Natural killer cell (primary cell): ENCODE measurements at regions not wholly inside any gene's neighbourhood (a gene's known extent, or its start where the extent isn't known, plus 50 kb on each side); places are given as distances from the start of the nearest gene placed in this dataset.

Experiments used
- ATAC-seq, 3 donors: fragments of 150-1000 bp in 2 of 3; fragments of 200-7000 bp in 1 of 3; cut with Tn5 transposase; 1 replicate in 1 of 3; 2 replicates in 2 of 3; pipeline ENCODE4 v1.10.0; 2021; ENCODE audit warnings: mild to moderate bottlenecking in 2 of 3, moderate library complexity in 2 of 3
- DNase-seq, 2 donors: peaks; one replicate each; pipeline versions ENCODE4 v3.0.0 to v3.0.0-alpha.2; 2013 to 2021; ENCODE audit warnings: mixed read lengths in 1 of 2
- H3K27ac ChIP-seq: one replicate; pipeline ENCODE4 v1.5.1; 2013; ENCODE audit warnings: mild to moderate bottlenecking, low read length
- H3K27me3 ChIP-seq: one replicate; pipeline ENCODE4 v1.6.1; 2013; ENCODE audit warnings: low read length; ENCODE audit not compliant: control insufficient read depth, insufficient read depth
- H3K36me3 ChIP-seq: one replicate; pipeline ENCODE4 v1.6.1; 2013; ENCODE audit warnings: low read length; ENCODE audit not compliant: control insufficient read depth, insufficient read depth
- H3K4me1 ChIP-seq: one replicate; pipeline ENCODE4 v1.6.1; 2013; ENCODE audit warnings: low read length; ENCODE audit not compliant: control insufficient read depth, insufficient read depth
- H3K4me3 ChIP-seq: one replicate; pipeline ENCODE4 v1.5.1; 2013; ENCODE audit warnings: low read length
- H3K9me3 ChIP-seq: one replicate; pipeline ENCODE4 v1.6.1; 2013; ENCODE audit warnings: low read length; ENCODE audit not compliant: control insufficient read depth, insufficient read depth
- H3K27ac Mint-ChIP-seq, 2 donors: one replicate each; pipeline ENCODE4 v1.8.0; 2022; ENCODE audit warnings: mild to moderate bottlenecking in 2 of 2, mixed read lengths in 2 of 2, moderate library complexity in 1 of 2
- H3K27me3 Mint-ChIP-seq, 2 donors: one replicate each; pipeline ENCODE4 v1.8.0; 2022; ENCODE audit warnings: low read depth in 2 of 2, mixed read lengths in 2 of 2
- H3K36me3 Mint-ChIP-seq: one replicate; pipeline ENCODE4 v1.8.0; 2022; ENCODE audit warnings: mixed read lengths
- H3K4me1 Mint-ChIP-seq, 2 donors: one replicate each; pipeline ENCODE4 v1.8.0; 2022; ENCODE audit warnings: mixed read lengths in 2 of 2
- H3K4me3 Mint-ChIP-seq: one replicate; pipeline ENCODE4 v1.8.0; 2022; ENCODE audit warnings: mild to moderate bottlenecking, moderate library complexity, mixed read lengths
- H3K9me3 Mint-ChIP-seq, 2 donors: one replicate each; pipeline ENCODE4 v1.8.0; 2022; ENCODE audit warnings: mixed read lengths in 2 of 2
- CTCF ChIP-seq: fragments of 200-600 bp; IDR thresholded peaks from one replicate; pipeline ENCODE4 v1.8.0; 2022; ENCODE audit warnings: antibody characterized with exemption
- WGBS: methylation state at CpG from one replicate; pipeline ENCODE4 v1.1.7; 2013; ENCODE audit warnings: missing lambda C conversion rate; ENCODE audit not compliant: insufficient coverage; 5-methylcytosine and 5-hydroxymethylcytosine counted together
- intact Hi-C: fragments of 100-400 bp; cut with micrococcal nuclease; formaldehyde crosslinking; loops from one replicate; pipeline ENCODE4 v1.14.2; 2022

GRCh38 chr15:94131875-94132274 lies 99.5 kb upstream of the MCTP2 start:
- Histone ChIP-seq H3K4me1 (no peaks in the 10 kb centered on the region), H3K36me3 (no peaks in the 10 kb centered on the region), H3K4me3 (no peak overlapping the region), H3K9me3 (no peaks in the 10 kb centered on the region), H3K27ac (no peak overlapping the region), H3K27me3 (peaks cover 10% of the 10 kb centered on the region)
- Mint-ChIP-seq H3K4me1 (no peaks in the 10 kb centered on the region), H3K4me3 (no peak overlapping the region), H3K9me3 (no peaks in the 10 kb centered on the region), H3K27me3 (peaks cover 28 to 68% of the 10 kb centered on the region in 2 donors), H3K36me3 (no peaks in the 10 kb centered on the region), H3K27ac (no peak overlapping the region)
- intact Hi-C loops: no loop called here
- ATAC-seq: no peak
- DNase-seq: no peak
- no peak for TF ChIP-seq CTCF

- intact Hi-C loops: no loop called here
- H3K9me3 Mint-ChIP-seq: no peaks in the 10 kb centered on the region
- no peak overlapping the region for H3K27ac Mint-ChIP-seq
- no peak for DNase-seq
- no peak overlapping the region for H3K27ac ChIP-seq
- H3K4me1 ChIP-seq: no peaks in the 10 kb centered on the region
- 90% methylated on average over 3 of the region's 4 CpGs for WGBS
- no peaks in the 10 kb centered on the region for H3K9me3 ChIP-seq
- H3K4me3 ChIP-seq: no peak overlapping the region
- no peak for ATAC-seq
- H3K4me3 Mint-ChIP-seq: no peak overlapping the region
- H3K36me3 Mint-ChIP-seq: no peaks in the 10 kb centered on the region
- H3K36me3 ChIP-seq: no peaks in the 10 kb centered on the region
- peaks cover 21 to 57% of the 10 kb centered on the region in 2 donors for H3K27me3 Mint-ChIP-seq
- H3K4me1 Mint-ChIP-seq: no peaks in the 10 kb centered on the region
- peaks cover 10% of the 10 kb centered on the region for H3K27me3 ChIP-seq
- no peak for TF ChIP-seq CTCF
These were observed 100.9 kb upstream of the MCTP2 start for GRCh38 chr15:94130504-94130903.

- no peaks in the 10 kb centered on the region for H3K9me3 Mint-ChIP-seq
- WGBS: 92% methylated on average over 3 of the region's 3 CpGs
- no peaks in the 10 kb centered on the region for H3K36me3 Mint-ChIP-seq
- Histone ChIP-seq H3K9me3 (no peaks in the 10 kb centered on the region), H3K4me1 (no peaks in the 10 kb centered on the region), H3K27ac (no peak overlapping the region), H3K36me3 (no peaks in the 10 kb centered on the region), H3K4me3 (no peak overlapping the region), H3K27me3 (peaks cover 4% of the 10 kb centered on the region)
- ATAC-seq: no peak
- no peak for TF ChIP-seq CTCF
- intact Hi-C loops: no loop called here
- H3K4me1 Mint-ChIP-seq: no peaks in the 10 kb centered on the region
- no peak overlapping the region for H3K4me3 Mint-ChIP-seq
- DNase-seq: no peak
- H3K27me3 Mint-ChIP-seq: peaks cover 9 to 30% of the 10 kb centered on the region in 2 donors
- H3K27ac Mint-ChIP-seq: no peak overlapping the region
These were observed 104.4 kb upstream of the MCTP2 start for GRCh38 chr15:94127006-94127405.

- no peak for TF ChIP-seq CTCF
- no peaks in the 10 kb centered on the region for H3K27me3 ChIP-seq
- no peak overlapping the region for H3K27ac ChIP-seq
- no peaks in the 10 kb centered on the region for H3K9me3 Mint-ChIP-seq
- H3K4me3 Mint-ChIP-seq: no peak overlapping the region
- ATAC-seq (no peak), DNase-seq (no peak)
- no peak overlapping the region for H3K27ac Mint-ChIP-seq
- no peaks in the 10 kb centered on the region for H3K4me1 ChIP-seq
- no peaks in the 10 kb centered on the region for H3K36me3 ChIP-seq
- 89% methylated on average over 2 of the region's 2 CpGs for WGBS
- H3K4me1 Mint-ChIP-seq: no peaks in the 10 kb centered on the region
- intact Hi-C loops: no loop called here
- H3K27me3 Mint-ChIP-seq: peaks cover 5 to 18% of the 10 kb centered on the region in 2 donors
- no peak overlapping the region for H3K4me3 ChIP-seq
- H3K9me3 ChIP-seq: no peaks in the 10 kb centered on the region
- H3K36me3 Mint-ChIP-seq: no peaks in the 10 kb centered on the region
These were observed 105.7 kb upstream of the MCTP2 start for GRCh38 chr15:94125698-94126097.
